Neural cell (in vitro differentiated cells): ENCODE measurements at regions not wholly inside any gene's neighbourhood (a gene's known extent, or its start where the extent isn't known, plus 50 kb on each side); places are given as distances from the start of the nearest gene placed in this dataset.

ENCODE experiments used
- H2AFZ ChIP-seq: fragments of 200-600, 300-800 bp; sonication (generic), shearing (Covaris generic); 2 replicates; pipeline ENCODE4 v1.6.0; 2014; ENCODE audit warnings: low read depth, mild to moderate bottlenecking, antibody characterized with exemption, low read length, moderate library complexity
- H3F3A ChIP-seq: fragments of 200-600 bp; shearing (Covaris generic); 2 replicates; pipeline ENCODE4 v1.6.1; 2016; ENCODE audit warnings: mild to moderate bottlenecking, moderate library complexity, mixed read lengths, antibody characterized with exemption, low read length; ENCODE audit not compliant: insufficient read depth, poor library complexity, severe bottlenecking
- H3K27ac ChIP-seq: fragments of 200-600, 300-800 bp; sonication (generic), shearing (Covaris generic); 2 replicates; pipeline ENCODE4 v1.5.1; 2014; ENCODE audit warnings: mild to moderate bottlenecking, low read length, moderate library complexity
- H3K27me3 ChIP-seq: fragments of 300-800, 200-600 bp; sonication (generic), shearing (Covaris generic); 2 replicates; pipeline ENCODE4 v1.6.0; 2014; ENCODE audit warnings: mild to moderate bottlenecking, low read depth, low read length, moderate library complexity; ENCODE audit not compliant: insufficient read depth
- H3K36me3 ChIP-seq: fragments of 300-800, 200-600 bp; sonication (generic), shearing (Covaris generic); 2 replicates; pipeline ENCODE4 v1.5.1; 2014; ENCODE audit warnings: mild to moderate bottlenecking, antibody characterized with exemption, low read length, moderate library complexity; ENCODE audit not compliant: insufficient read depth
- H3K4me2 ChIP-seq: fragments of 300-800, 200-600 bp; sonication (generic), shearing (Covaris generic); 2 replicates; pipeline ENCODE4 v1.6.0; 2014; ENCODE audit warnings: mild to moderate bottlenecking, low read length
- H3K4me3 ChIP-seq: fragments of 300-800, 200-600 bp; sonication (generic), shearing (Covaris generic); 2 replicates; pipeline ENCODE4 v1.5.1; 2014; ENCODE audit warnings: mild to moderate bottlenecking, low read length, moderate library complexity
- H3K79me2 ChIP-seq: fragments of 200-600 bp; shearing (Covaris generic); replicated peaks from 2 replicates; pipeline ENCODE4 v1.6.0; 2014; ENCODE audit warnings: mild to moderate bottlenecking, low read length, moderate library complexity; ENCODE audit not compliant: insufficient read depth
- H3K9ac ChIP-seq: fragments of 300-800, 200-600 bp; sonication (generic), shearing (Covaris generic); 2 replicates; pipeline ENCODE4 v1.6.1; 2016; ENCODE audit warnings: mild to moderate bottlenecking, low read length, mixed read lengths
- H3K9me2 ChIP-seq: fragments of 200-600 bp; shearing (Covaris generic); 2 replicates; pipeline ENCODE4 v1.6.1; 2016; ENCODE audit warnings: mild to moderate bottlenecking, low read length, mixed read lengths; ENCODE audit not compliant: insufficient read depth
- H3K9me3 ChIP-seq: fragments of 200-600, 300-800 bp; sonication (generic), shearing (Covaris generic); 2 replicates; pipeline ENCODE4 v1.6.1; 2016; ENCODE audit warnings: mild to moderate bottlenecking, mixed run types, low read length, moderate library complexity, mixed read lengths
- H4K20me1 ChIP-seq: fragments of 200-600 bp; shearing (Covaris generic); 2 replicates; pipeline ENCODE4 v1.6.1; 2016; ENCODE audit warnings: mild to moderate bottlenecking, mixed run types; ENCODE audit not compliant: insufficient read depth
- CTCF ChIP-seq: fragments of 450-650 bp; IDR thresholded peaks from 2 replicates; pipeline ENCODE4 v1.5.1; 2014; ENCODE audit warnings: antibody characterized with exemption, mild to moderate bottlenecking, moderate library complexity; ENCODE audit not compliant: poor library complexity, severe bottlenecking
- EP300 ChIP-seq: fragments of 450-650 bp; conservative IDR thresholded peaks from 2 replicates; pipeline ENCODE4 v1.6.1; 2014; ENCODE audit warnings: antibody characterized with exemption, mild to moderate bottlenecking, moderate library complexity; ENCODE audit not compliant: poor library complexity, severe bottlenecking
- EZH2 ChIP-seq: fragments of 200-600, 300-800 bp; shearing (Covaris generic), sonication (generic); IDR thresholded peaks from 2 replicates; pipeline ENCODE4 v1.6.1; 2014; ENCODE audit warnings: antibody characterized with exemption, low read length, borderline replicate concordance, mild to moderate bottlenecking; ENCODE audit not compliant: insufficient read depth, poor library complexity, severe bottlenecking
- MXI1 ChIP-seq: fragments of 450-650 bp; conservative IDR thresholded peaks from 2 replicates; pipeline ENCODE4 v1.6.1; 2014; ENCODE audit warnings: antibody characterized with exemption, mild to moderate bottlenecking; ENCODE audit not compliant: poor library complexity, severe bottlenecking
- POLR2AphosphoS5 ChIP-seq: IDR thresholded peaks from 2 replicates; pipeline ENCODE4 v1.6.1; 2012
- RAD21 ChIP-seq: fragments of 450-650 bp; conservative IDR thresholded peaks from 2 replicates; pipeline ENCODE4 v1.6.1; 2014; ENCODE audit warnings: antibody characterized with exemption, mild to moderate bottlenecking, moderate library complexity
- REST ChIP-seq: IDR thresholded peaks from 2 replicates; pipeline ENCODE4 v1.6.1; 2012; ENCODE audit warnings: borderline replicate concordance
- SMC3 ChIP-seq: fragments of 450-650 bp; conservative IDR thresholded peaks from 2 replicates; pipeline ENCODE4 v1.6.1; 2014; ENCODE audit warnings: antibody characterized with exemption, mild to moderate bottlenecking, moderate library complexity; ENCODE audit not compliant: poor library complexity
- TAF1 ChIP-seq: IDR thresholded peaks from 2 replicates; pipeline ENCODE4 v1.6.1; 2012; ENCODE audit warnings: low read depth

- H3K4me3 ChIP-seq = no peak overlapping the region
- no peak overlapping the region for H2AFZ ChIP-seq
- H3K9ac ChIP-seq = no peak overlapping the region
- no peaks in the 10 kb centered on the region for H3K9me2 ChIP-seq
- no peaks in the 10 kb centered on the region for H3F3A ChIP-seq
- H4K20me1 ChIP-seq = no peaks in the 10 kb centered on the region
- H3K9me3 ChIP-seq = no peaks in the 10 kb centered on the region
- H3K79me2 ChIP-seq = no peaks in the 10 kb centered on the region
- no peak overlapping the region for H3K27ac ChIP-seq
- H3K36me3 ChIP-seq = no peaks in the 10 kb centered on the region
- H3K27me3 ChIP-seq = no peaks in the 10 kb centered on the region
- H3K4me2 ChIP-seq = no peak overlapping the region
- TF ChIP-seq RAD21 = no peak
- TF ChIP-seq EP300 = no peak
- TF ChIP-seq REST = no peak
- TF ChIP-seq SMC3 = no peak
- no peak for TF ChIP-seq TAF1
- no peak for TF ChIP-seq EZH2
- TF ChIP-seq POLR2AphosphoS5 = no peak
- no peak for TF ChIP-seq CTCF
- TF ChIP-seq MXI1 = no peak
Observed at GRCh38 chr6:128742900-128743299, 140.0 kb upstream of the LAMA2 start.

DNA sequence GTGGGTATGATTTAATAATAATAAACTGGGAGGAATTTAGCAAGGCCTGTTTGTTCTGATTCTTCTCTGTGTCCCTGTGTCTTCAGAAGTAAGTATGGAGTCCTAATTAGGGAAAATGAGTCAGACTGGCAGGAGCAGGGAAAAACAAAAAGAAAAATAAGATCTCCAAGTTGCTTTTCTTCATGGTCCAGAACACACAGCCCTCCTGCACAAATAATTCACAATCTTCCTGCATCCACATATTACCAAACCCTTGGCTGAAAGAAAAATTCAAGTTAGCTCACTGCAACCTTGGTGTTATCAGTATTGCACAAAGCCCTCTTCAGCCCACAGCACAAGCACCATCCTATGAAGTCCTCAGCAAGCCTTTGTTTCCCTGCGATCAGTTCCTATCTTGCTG, 142.0 kb upstream of the LAMA2 start:
- Histone ChIP-seq H3K4me3 (no peak overlapping the region), H3K79me2 (no peaks in the 10 kb centered on the region), H3K9ac (no peak overlapping the region), H3F3A (no peaks in the 10 kb centered on the region), H4K20me1 (no peaks in the 10 kb centered on the region), H3K9me3 (no peaks in the 10 kb centered on the region), H3K4me2 (no peak overlapping the region), H3K27ac (no peak overlapping the region), H3K9me2 (no peaks in the 10 kb centered on the region), H3K27me3 (no peaks in the 10 kb centered on the region), H2AFZ (no peak overlapping the region), H3K36me3 (no peaks in the 10 kb centered on the region)
- TF ChIP-seq EZH2 (no peak), CTCF (no peak), TAF1 (no peak), MXI1 (no peak), SMC3 (no peak), POLR2AphosphoS5 (no peak), RAD21 (no peak), EP300 (no peak), REST (no peak)
